EH (cell line): ENCODE measurements at regions not wholly inside any gene's neighbourhood (a gene's known extent, or its start where the extent isn't known, plus 50 kb on each side); places are given as distances from the start of the nearest gene placed in this dataset.
"Not testable (repeated sequence)": the region's sequence is repeated elsewhere in the genome, so short reads cannot be mapped to it uniquely, and the experiment has no call there.

Source experiments
- DNase-seq: peaks from one replicate; pipeline ENCODE4 v3.0.0-alpha.2; 2015; ENCODE audit warnings: low read depth

DNA sequence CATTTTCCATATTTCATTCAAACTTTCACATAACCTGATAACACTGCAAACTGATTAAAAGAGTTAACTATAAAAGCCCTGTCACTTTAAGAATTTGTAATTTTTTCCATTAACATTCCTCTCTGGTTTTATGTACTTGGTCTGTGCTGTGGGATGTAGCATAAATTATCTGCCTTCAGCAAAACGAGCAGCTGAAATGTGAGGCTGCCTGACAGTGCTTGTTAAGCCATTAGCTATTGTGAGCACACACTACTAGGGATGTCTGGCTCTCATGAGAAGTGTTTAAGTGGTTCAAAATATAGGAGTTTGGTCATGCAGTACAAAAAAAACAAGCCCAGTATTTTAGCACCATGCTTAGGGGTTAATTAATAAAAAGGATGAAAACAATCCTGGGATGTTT is 63.0 kb downstream of the HOXA1 start:
- peak; percentile 74 for DNase-seq

- peak; percentile 86 for DNase-seq
Observed at GRCh38 chr7:27031289-27032172, 64.3 kb downstream of the HOXA1 start.

GRCh38 chr7:27030393-27031050 is 65.3 kb downstream of the HOXA1 start:
- no peak for DNase-seq

DNA sequence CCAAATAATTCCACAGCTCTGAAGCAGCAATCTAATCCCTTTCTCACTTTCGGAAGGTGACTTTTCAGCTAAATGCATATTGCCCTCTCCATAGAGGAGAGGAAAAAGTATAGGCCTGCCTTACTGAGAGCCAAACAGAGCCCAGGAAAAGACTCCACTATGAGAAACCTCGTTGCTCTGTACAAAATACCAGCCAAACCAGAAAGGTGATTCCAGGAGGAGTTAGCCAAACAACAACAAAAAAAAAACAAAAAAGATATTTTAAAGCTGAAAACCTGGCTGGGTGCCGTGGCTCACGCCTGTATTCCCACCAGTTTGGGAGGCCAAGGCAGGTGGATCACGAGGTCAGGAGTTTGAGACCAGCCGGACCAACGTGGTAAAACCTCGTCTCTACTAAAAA is 70.5 kb downstream of the HOXA1 start:
- no peak for DNase-seq

DNA sequence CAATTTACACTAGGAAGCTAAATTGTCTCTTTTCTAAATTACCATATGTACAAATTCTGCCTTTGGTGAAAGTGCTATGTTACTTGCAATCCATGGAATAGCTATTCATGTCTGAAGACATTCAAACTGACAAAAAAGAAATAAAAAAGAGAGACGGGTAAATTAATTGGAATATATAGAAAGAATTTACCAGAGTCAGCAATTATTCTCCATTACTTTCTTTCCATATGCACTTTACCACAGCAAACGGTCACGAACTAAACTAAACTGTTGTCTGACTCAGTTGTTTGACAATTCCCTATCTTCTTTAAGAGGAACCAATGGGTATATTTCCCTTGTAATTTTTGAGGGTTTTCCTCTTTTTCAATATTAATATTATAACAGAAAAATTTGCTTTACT is 85.7 kb downstream of the HOXA1 start:
- no peak for DNase-seq

DNA sequence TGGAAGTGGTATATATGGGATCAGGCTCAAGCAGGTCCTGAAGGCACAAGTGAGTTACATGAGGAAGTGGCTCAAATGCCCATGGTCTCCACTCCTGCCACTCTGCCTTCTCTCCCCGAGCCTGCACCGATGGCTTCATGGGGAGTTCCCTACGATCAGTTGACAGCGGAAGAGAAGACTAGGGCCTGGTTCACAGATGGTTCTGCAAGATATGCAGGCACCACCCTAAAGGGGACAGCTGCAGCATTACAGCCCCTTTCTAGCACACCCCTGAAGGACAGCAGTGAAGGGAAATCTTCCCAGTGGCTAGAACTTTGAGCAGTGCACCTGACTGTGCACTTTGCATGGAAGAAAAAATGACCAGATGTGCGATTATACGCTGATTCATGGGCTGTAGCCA is 95.3 kb downstream of the HOXA1 start:
- DNase-seq: no peak

DNA sequence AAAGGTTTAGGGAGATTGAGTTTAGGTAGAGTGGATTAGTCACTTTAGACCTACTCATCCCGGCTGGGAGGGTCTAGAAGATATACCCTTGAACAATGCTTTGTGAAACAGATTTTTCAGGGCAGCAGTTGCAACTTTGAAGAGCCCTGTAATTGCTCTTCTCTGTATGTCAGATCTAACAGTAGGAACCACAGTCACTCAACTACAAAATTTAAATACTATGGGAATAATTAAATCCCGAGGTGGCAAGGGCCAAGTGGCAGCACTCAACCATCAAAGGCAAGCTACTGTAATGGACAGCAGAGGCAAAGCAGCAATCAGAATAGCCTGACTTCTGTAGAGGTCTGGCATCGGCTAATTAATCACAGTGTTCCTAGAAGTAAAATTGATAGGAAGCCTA is 97.5 kb downstream of the HOXA1 start:
- DNase-seq: not testable (repeated sequence)

DNA sequence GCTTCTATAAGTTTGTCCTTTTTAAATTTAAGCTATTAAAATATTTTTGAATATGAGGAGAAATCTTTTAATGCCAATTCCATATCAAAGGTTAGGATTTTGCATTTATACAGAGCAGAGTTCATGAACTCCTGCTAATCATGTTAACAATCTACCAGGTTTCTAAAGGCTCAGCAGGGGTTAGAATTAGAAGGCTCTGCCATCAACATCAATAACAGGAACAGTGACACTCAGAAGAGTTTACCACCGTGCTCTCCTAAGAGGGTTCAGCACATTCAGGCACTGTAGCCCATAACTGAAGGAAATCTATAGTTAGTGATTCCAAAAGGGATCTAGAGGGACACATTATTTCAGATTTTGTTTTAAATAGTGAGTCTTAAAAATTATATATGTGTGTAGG is 100.1 kb downstream of the HOXA1 start:
- DNase-seq: no peak

DNA sequence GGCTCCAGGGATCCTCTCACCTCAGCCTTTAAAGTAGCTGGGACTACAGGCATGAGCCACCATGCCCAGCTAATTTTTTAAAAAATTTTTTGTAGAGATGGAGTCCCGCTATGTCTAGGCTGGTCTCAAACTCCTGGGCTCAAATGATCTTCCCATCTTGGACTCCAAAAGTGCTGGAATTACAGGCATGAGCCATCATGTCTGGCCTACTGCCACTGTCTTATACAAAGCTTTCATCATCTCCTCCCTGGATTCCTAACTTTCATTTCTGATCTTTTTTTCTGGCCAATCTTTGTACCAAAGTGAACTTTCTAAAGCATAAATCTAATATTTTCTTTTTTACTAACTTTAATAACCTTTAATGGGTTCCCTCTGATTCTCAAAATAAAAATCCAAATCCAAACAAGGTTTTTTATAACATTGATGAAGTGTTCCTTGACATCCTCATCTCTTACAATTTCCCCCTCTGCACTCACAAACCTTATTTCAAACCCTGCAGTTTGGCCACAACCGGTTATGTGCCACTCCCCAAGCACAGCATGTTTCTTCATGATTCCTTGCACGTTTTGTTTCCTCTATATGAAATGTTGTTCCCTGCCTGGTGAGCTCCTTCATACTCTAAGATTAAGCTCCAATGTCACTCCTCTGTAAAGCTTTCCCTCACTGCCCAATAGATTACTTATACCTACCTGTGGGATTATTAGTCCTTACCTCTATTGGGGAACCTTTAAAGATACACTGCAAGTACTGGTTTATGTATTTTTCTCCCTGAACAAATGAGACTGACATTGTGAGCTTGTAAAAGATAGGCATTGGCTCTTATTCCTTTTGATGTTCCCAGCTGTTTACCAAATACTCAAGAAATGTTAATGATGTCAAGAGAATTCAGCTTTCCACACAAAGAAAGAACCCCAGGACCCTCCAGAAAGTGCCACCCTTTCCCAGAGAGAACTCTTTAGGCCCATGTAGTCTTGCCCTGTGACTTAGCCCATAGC is 101.7 kb downstream of the HOXA1 start:
- DNase-seq: peak; percentile 57

DNA sequence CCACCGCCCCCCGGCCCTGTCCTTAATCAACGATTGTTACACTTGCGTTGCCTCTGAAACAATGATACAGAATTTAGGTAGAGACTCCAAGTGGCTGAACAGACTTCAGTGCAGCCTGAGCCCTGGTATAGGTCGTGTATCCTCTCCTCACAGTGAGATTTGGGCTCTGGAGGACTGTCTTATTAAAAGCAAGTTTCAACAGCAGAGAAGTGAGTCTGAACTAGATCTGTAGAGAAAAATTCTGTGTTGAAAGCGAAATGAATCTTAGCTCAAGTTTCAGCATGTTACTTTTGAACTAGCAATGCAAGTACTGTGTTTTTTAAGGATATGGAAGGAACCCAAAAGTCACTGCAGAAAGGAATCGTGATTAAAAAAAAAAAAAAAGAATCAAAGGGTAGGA is 103.1 kb downstream of the HOXA1 start:
- no peak for DNase-seq

DNA sequence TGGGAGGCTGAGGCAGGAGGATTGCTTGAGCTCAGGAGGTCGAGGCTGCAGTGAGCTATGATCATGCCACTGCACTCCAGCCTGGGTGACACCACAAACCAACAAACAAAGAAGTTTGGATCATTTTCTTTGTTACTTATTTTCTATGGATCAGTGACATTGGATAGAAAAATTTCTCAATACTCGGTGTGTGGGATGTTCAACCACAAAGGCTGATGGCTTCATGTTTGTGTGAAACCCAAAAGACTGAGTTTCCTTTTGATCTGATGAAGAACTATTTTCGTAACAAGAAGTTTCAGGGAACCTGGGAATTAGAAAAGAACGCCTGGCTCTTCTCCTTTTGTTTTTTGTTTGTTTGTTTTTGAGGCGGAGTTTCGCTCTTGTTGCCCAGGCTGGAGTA is 104.0 kb downstream of the HOXA1 start:
- DNase-seq: no peak

- DNase-seq: peak; percentile 7
Observed at GRCh38 chr7:26989897-26990670, 105.7 kb downstream of the HOXA1 start.

DNA sequence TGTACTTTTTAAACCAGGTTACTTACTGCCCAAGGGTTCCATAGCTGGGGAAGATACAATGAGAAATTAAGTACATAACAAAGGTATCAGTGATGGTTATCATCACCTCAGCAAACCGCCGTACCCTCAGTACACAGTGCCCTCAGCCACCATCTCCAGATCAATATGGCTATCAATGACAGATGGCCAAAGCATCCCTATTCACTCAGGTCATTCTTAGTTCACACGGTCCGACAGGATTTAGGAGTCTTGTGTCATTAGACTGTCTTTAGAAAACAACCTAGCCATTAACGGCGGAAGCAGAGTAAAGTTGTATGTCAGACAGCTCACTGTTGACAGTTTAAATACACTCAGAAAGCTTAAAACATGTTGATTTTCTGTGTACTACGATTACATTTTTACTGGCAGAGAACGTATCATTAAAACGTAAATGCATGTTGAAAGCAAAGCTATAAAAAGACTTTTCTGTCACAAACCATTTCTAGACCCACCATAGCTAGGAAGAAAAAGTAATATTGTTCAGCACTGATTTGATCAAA is 106.9 kb downstream of the HOXA1 start:
- no peak for DNase-seq

DNA sequence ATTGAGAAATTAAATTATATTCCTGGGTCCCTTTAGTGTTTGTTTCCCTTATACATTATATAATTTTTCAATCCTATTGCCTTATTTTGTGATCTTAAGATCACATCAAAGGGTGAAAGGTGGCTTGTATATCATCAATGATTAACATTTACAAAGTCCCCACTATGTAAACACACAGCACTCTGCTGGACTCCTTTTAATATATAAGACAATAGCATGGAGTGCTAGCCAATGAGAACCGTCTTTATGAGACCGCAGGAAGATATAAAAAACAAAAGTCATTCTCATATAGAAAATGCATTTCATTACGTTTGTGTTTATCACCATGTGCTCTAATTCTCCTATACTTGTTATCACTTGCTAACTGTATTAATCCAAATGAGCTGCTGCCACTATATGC is 108.5 kb downstream of the HOXA1 start:
- no peak for DNase-seq

- no peak for DNase-seq
Observed at GRCh38 chr7:26978146-26978545, 113.8 kb upstream of the SKAP2 start.

DNA sequence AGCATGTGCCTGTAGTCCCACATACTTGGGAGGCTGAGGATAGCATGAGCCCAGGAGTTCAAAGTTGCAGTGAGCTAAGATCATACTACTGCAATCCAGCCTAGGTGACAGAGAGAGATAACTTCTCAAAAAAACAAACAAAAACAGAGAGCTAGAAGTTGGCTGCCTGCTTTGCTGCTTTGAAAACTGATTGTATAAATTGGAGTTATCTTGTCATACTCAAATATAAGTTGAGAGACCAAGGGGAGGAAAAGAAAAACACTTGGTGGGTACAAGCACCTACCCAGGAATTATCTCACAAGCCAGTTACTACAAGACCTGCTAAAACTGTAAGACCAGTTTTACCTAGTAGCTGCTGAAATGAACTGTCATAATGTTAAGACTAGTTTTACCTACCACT is 112.5 kb upstream of the SKAP2 start:
- DNase-seq: no peak

GRCh38 chr7:26971924-26972323 is 107.5 kb upstream of the SKAP2 start:
- not testable (repeated sequence) for DNase-seq

GRCh38 chr7:26965724-26966123 is 101.3 kb upstream of the SKAP2 start:
- no peak for DNase-seq

DNA sequence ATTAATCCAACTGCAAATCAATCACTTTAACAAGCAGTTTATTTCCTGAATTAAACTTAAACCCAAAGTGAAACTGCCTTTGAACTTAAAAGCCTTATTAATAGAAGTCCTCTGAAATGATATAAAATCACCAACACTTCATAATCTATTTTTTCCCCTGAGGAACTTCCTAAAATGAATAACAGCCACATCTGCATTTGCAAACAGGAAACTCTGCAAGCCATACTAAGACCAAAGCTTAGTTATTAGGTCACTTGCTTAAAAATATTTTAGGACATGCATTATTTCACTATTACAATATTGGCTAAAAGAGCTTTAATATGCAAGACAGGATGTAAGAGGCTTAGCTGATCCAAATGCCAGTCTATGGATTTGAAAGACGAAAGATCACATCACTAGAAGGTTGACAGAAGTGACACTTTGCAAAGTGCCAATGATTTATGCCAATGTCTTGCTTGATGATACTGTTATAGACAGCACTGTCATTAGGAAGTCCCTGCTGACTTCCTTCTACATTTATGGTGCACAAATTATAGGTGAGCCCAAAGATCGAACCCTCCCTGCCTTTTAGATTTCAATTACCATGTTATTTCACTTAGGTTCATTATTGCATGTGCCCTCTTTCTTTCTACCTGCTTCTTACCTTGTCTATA is 99.9 kb upstream of the SKAP2 start:
- DNase-seq: no peak

GRCh38 chr7:26959290-26959689 is 94.9 kb upstream of the SKAP2 start:
- no peak for DNase-seq

DNA sequence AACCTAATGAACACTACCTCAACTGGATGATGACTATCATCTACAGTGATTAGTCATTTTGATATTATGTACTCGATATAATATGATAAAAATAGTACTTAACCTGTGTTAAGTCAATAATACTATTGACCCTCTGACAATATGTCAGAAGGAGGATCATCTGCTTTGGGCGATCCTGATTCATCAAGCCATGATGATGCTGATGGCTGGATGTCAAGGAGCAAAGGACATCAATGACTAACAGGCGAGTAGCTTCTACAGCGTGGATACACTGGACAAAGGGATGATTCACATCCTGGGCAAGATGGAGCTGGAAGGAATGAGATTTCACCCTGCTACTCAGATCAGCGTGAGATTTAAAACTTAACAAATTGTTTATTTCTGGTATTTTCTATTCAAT is 94.4 kb upstream of the SKAP2 start:
- DNase-seq: peak; percentile 82
